ENCODE measurements at regions not wholly inside any gene's neighbourhood (a gene's known extent, or its start where the extent isn't known, plus 50 kb on each side); places are given as distances from the start of the nearest gene placed in this dataset.

DNA sequence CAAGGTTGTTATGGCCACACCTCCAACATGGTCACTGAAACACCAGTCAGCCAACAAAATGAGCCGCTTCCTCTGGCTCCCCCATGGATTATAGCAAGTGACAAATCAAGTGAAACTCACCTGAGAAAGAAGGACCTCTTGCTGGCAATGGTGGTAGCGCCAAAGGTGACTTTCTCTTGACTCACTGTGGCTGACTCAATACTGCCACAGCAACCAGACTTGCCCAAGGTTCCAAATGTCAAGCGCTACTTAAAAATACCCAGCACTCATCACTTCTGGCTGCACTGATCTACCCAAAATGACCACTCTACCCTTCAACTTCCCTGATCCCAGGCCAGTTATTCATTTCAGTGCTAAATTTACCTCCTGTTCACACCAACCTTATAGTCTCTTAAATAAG, 495.5 kb downstream of the FOXO1 start:
- no peak overlapping the region for H3K27ac Mint-ChIP-seq
- H3K9me3 Mint-ChIP-seq, result no peaks in the 10 kb centered on the region
- ATAC-seq, result no peak
- Histone ChIP-seq H3K27me3 (ENCODE audit: insufficient read depth) (peaks cover 9% of the 10 kb centered on the region), H4K20me1 (replicated peaks; ENCODE audit: insufficient read depth) (no peaks in the 10 kb centered on the region), H3K27ac (ENCODE audit: low read depth) (no peak overlapping the region), H3F3A (replicated peaks; ENCODE audit: low read depth) (no peaks in the 10 kb centered on the region), H2AFZ (no peak overlapping the region), H3K4me3 (no peak overlapping the region), H3K36me3 (ENCODE audit: insufficient read depth) (no peaks in the 10 kb centered on the region), H3K9me2 (ENCODE audit: insufficient read depth) (no peaks in the 10 kb centered on the region; the same call in 1 of the 2 replicates), H3K4me1 (ENCODE audit: insufficient read depth) (peaks cover 5% of the 10 kb centered on the region; the same call in 1 of the 2 replicates), H3K4me2 (no peak overlapping the region), H3K79me2 (replicated peaks; ENCODE audit: insufficient read depth) (no peaks in the 10 kb centered on the region)
- no peak for DNase-seq (ENCODE audit: low spot score)
- TF ChIP-seq NANOG (IDR thresholded peaks at IDR 0.05; ENCODE audit: borderline replicate concordance) (no peak), EZH2phosphoT487 (IDR thresholded peaks at IDR 0.05; ENCODE audit: unreplicated experiment) (no peak), REST (IDR thresholded peaks at IDR 0.05; ENCODE audit: unreplicated experiment) (no peak), STAT1 (IDR thresholded peaks at IDR 0.05; ENCODE audit: unreplicated experiment) (no peak)
- TF ChIP-seq, protein P1, sequence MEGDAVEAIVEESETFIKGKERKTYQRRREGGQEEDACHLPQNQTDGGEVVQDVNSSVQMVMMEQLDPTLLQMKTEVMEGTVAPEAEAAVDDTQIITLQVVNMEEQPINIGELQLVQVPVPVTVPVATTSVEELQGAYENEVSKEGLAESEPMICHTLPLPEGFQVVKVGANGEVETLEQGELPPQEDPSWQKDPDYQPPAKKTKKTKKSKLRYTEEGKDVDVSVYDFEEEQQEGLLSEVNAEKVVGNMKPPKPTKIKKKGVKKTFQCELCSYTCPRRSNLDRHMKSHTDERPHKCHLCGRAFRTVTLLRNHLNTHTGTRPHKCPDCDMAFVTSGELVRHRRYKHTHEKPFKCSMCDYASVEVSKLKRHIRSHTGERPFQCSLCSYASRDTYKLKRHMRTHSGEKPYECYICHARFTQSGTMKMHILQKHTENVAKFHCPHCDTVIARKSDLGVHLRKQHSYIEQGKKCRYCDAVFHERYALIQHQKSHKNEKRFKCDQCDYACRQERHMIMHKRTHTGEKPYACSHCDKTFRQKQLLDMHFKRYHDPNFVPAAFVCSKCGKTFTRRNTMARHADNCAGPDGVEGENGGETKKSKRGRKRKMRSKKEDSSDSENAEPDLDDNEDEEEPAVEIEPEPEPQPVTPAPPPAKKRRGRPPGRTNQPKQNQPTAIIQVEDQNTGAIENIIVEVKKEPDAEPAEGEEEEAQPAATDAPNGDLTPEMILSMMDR (conservative IDR thresholded peaks at IDR 0.05; ENCODE audit: low read depth in 2 of 2), result no peak
- H3K4me1 Mint-ChIP-seq, result peaks cover 4% of the 10 kb centered on the region; the same call in 2 of the 3 replicates
- H3K27me3 Mint-ChIP-seq (ENCODE audit: insufficient read depth, low read depth, poor library complexity), result peaks cover 8% of the 10 kb centered on the region
- no peaks in the 10 kb centered on the region for H3K36me3 Mint-ChIP-seq (ENCODE audit: low read depth)
- H3K4me3 Mint-ChIP-seq, result no peak overlapping the region

GRCh38 chr13:40171566-40171965, 494.9 kb downstream of the FOXO1 start:
- H3K4me2 ChIP-seq, result peak overlapping the region; percentile 72
- Mint-ChIP-seq H3K27me3 (ENCODE audit: insufficient read depth, low read depth, poor library complexity) (peaks cover 8% of the 10 kb centered on the region), H3K27ac (no peak overlapping the region), H3K9me3 (no peaks in the 10 kb centered on the region), H3K4me1 (peaks cover 4% of the 10 kb centered on the region; the same call in 2 of the 3 replicates), H3K36me3 (ENCODE audit: low read depth) (no peaks in the 10 kb centered on the region), H3K4me3 (peak overlapping the region; percentile 58; the same call in 2 of the 3 replicates)
- H3K79me2 ChIP-seq (replicated peaks; ENCODE audit: insufficient read depth), result no peaks in the 10 kb centered on the region
- peaks cover 9% of the 10 kb centered on the region for H3K27me3 ChIP-seq (ENCODE audit: insufficient read depth)
- peak overlapping the region; percentile 92; the same call in 1 of the 2 replicates for H2AFZ ChIP-seq
- no peaks in the 10 kb centered on the region for H3F3A ChIP-seq (replicated peaks; ENCODE audit: low read depth)
- peaks cover 5% of the 10 kb centered on the region; the same call in 1 of the 2 replicates for H3K4me1 ChIP-seq (ENCODE audit: insufficient read depth)
- no peaks in the 10 kb centered on the region for H3K36me3 ChIP-seq (ENCODE audit: insufficient read depth)
- peak overlapping the region; percentile 51 for H3K4me3 ChIP-seq
- H4K20me1 ChIP-seq (replicated peaks; ENCODE audit: insufficient read depth), result no peaks in the 10 kb centered on the region
- no peak for ATAC-seq
- no peak for DNase-seq (ENCODE audit: low spot score)
- TF ChIP-seq EZH2 (IDR thresholded peaks at IDR 0.05; ENCODE audit: low read depth, unreplicated experiment) (no peak), STAT1 (IDR thresholded peaks at IDR 0.05; ENCODE audit: unreplicated experiment) (no peak), CREB1 (CRISPR knock-in tag; IDR thresholded peaks at IDR 0.05; ENCODE audit: low read depth) (no peak), ZNF331 (CRISPR knock-in tag; IDR thresholded peaks at IDR 0.05; ENCODE audit: low read depth) (no peak), NANOG (IDR thresholded peaks at IDR 0.05; ENCODE audit: borderline replicate concordance) (no peak), ZNF114 (CRISPR knock-in tag; IDR thresholded peaks at IDR 0.05) (no peak), EZH2phosphoT487 (IDR thresholded peaks at IDR 0.05; ENCODE audit: unreplicated experiment) (no peak)
- TF ChIP-seq, protein P1 (conservative IDR thresholded peaks at IDR 0.05; ENCODE audit: low read depth in 2 of 2), result no peak
- H3K27ac ChIP-seq (ENCODE audit: low read depth), result no peak overlapping the region
- no peaks in the 10 kb centered on the region; the same call in 1 of the 2 replicates for H3K9me2 ChIP-seq (ENCODE audit: insufficient read depth)

All from GM23338 (cell line).